Fibroblast of lung (primary cell): ENCODE measurements at regions not wholly inside any gene's neighbourhood (a gene's known extent, or its start where the extent isn't known, plus 50 kb on each side); places are given as distances from the start of the nearest gene placed in this dataset.

Experiments
- DNase-seq, 2 donors: peaks; one replicate each; pipeline versions ENCODE4 v3.0.0 to v3.0.0-alpha.2; 2010; ENCODE audit warnings: low read depth in 2 of 2
- H2AFZ ChIP-seq: 2 replicates; pipeline ENCODE4 v1.5.1; 2012; ENCODE audit warnings: low read length, control low read depth, inconsistent platforms
- H3K27ac ChIP-seq: 2 replicates; pipeline ENCODE4 v1.5.1; 2011; ENCODE audit warnings: low read length, control low read depth; ENCODE audit not compliant: insufficient read depth
- H3K27me3 ChIP-seq: 2 replicates; pipeline ENCODE4 v1.5.1; 2011; ENCODE audit warnings: mild to moderate bottlenecking, low read length; ENCODE audit not compliant: control insufficient read depth, insufficient read depth
- H3K36me3 ChIP-seq: 2 replicates; pipeline ENCODE4 v1.5.1; 2011; ENCODE audit warnings: low read length; ENCODE audit not compliant: control insufficient read depth, insufficient read depth
- H3K4me1 ChIP-seq: 2 replicates; pipeline ENCODE4 v1.5.1; 2011; ENCODE audit warnings: low read length; ENCODE audit not compliant: control insufficient read depth, insufficient read depth; ENCODE audit errors: extremely low read depth
- H3K4me2 ChIP-seq: 2 replicates; pipeline ENCODE4 v1.5.1; 2011; ENCODE audit warnings: low read length, control low read depth; ENCODE audit not compliant: insufficient read depth; ENCODE audit errors: extremely low read depth
- H3K4me3 ChIP-seq, 4 experiments: fragments of 200-600 bp in 1 of 4; sonication (generic) in 1 of 4; replicated peaks in 1 of 4; 2 replicates each; pipeline ENCODE4 v1.5.1; 2011 to 2016; ENCODE audit warnings: low read length in 4 of 4, low read depth in 3 of 4, mild to moderate bottlenecking in 3 of 4, control low read depth in 2 of 4, inconsistent platforms in 1 of 4, mixed read lengths in 1 of 4; ENCODE audit not compliant: insufficient read depth in 1 of 4; ENCODE audit errors: control extremely low read depth in 1 of 4
- H3K79me2 ChIP-seq: 2 replicates; pipeline ENCODE4 v1.5.1; 2012; ENCODE audit warnings: mild to moderate bottlenecking, low read length, inconsistent platforms; ENCODE audit not compliant: control insufficient read depth, insufficient read depth
- H3K9ac ChIP-seq: 2 replicates; pipeline ENCODE4 v1.5.1; 2011; ENCODE audit warnings: mild to moderate bottlenecking, low read length, control low read depth; ENCODE audit not compliant: insufficient read depth
- H3K9me3 ChIP-seq: 2 replicates; pipeline ENCODE4 v1.5.1; 2012; ENCODE audit warnings: low read depth, low read length; ENCODE audit not compliant: control insufficient read depth, insufficient read depth
- H4K20me1 ChIP-seq: 2 replicates; pipeline ENCODE4 v1.5.1; 2011; ENCODE audit warnings: low read length; ENCODE audit not compliant: control insufficient read depth, insufficient read depth; ENCODE audit errors: extremely low read depth
- CTCF ChIP-seq, 2 donors: IDR thresholded peaks in 1 of 2; conservative IDR thresholded peaks in 1 of 2; 1 replicate in 1 of 2; 2 replicates in 1 of 2; pipeline ENCODE4 v1.5.1; 2011 to 2012; ENCODE audit warnings: low read length in 2 of 2, control low read depth in 1 of 2, inconsistent platforms in 1 of 2, low read depth in 1 of 2, mild to moderate bottlenecking in 1 of 2
- EZH2 ChIP-seq: IDR thresholded peaks from 2 replicates; pipeline ENCODE4 v1.5.1; 2012; ENCODE audit warnings: low read length, control low read depth, mild to moderate bottlenecking; ENCODE audit errors: missing control alignments

GRCh38 chr10:131010965-131011575, 300.5 kb downstream of the TCERG1L start:
- no peak for DNase-seq
- Histone ChIP-seq H3K9me3 (no peaks in the 10 kb centered on the region), H3K27me3 (no peaks in the 10 kb centered on the region), H3K4me2 (no peak overlapping the region), H3K27ac (no peak overlapping the region), H4K20me1 (no peaks in the 10 kb centered on the region), H3K36me3 (no peaks in the 10 kb centered on the region), H3K9ac (no peak overlapping the region), H3K4me3 (no peak overlapping the region), H2AFZ (no peak overlapping the region), H3K4me1 (no peaks in the 10 kb centered on the region), H3K79me2 (no peaks in the 10 kb centered on the region)
- TF ChIP-seq EZH2 (no peak), CTCF (conservative IDR thresholded peaks at IDR 0.05 in 1 of 2, IDR thresholded peaks at IDR 0.05 in 1 of 2; ENCODE audit: low read depth in 1 of 2, low read length in 2 of 2) (no peak)

- Histone ChIP-seq H3K79me2 (no peaks in the 10 kb centered on the region), H3K36me3 (no peaks in the 10 kb centered on the region), H3K9ac (no peak overlapping the region), H4K20me1 (no peaks in the 10 kb centered on the region), H3K4me1 (no peaks in the 10 kb centered on the region), H3K27me3 (no peaks in the 10 kb centered on the region), H2AFZ (no peak overlapping the region), H3K4me3 (no peak overlapping the region), H3K9me3 (no peaks in the 10 kb centered on the region), H3K4me2 (no peak overlapping the region), H3K27ac (no peak overlapping the region)
- TF ChIP-seq CTCF (conservative IDR thresholded peaks at IDR 0.05 in 1 of 2, IDR thresholded peaks at IDR 0.05 in 1 of 2; ENCODE audit: low read depth in 1 of 2, low read length in 2 of 2) (no peak), EZH2 (no peak)
- DNase-seq, result no peak
These were observed 299.4 kb downstream of the TCERG1L start for GRCh38 chr10:131011936-131012640.

- H4K20me1 ChIP-seq, result no peaks in the 10 kb centered on the region
- no peak for TF ChIP-seq EZH2
- no peak for TF ChIP-seq CTCF (conservative IDR thresholded peaks at IDR 0.05 in 1 of 2, IDR thresholded peaks at IDR 0.05 in 1 of 2; ENCODE audit: low read depth in 1 of 2, low read length in 2 of 2)
- no peaks in the 10 kb centered on the region for H3K4me1 ChIP-seq
- no peaks in the 10 kb centered on the region for H3K79me2 ChIP-seq
- no peaks in the 10 kb centered on the region for H3K36me3 ChIP-seq
- H3K9me3 ChIP-seq, result no peaks in the 10 kb centered on the region
- no peaks in the 10 kb centered on the region for H3K27me3 ChIP-seq
- DNase-seq, result no peak
- H3K9ac ChIP-seq, result no peak overlapping the region
- no peak overlapping the region for H3K4me2 ChIP-seq
- H3K27ac ChIP-seq, result no peak overlapping the region
- H3K4me3 ChIP-seq, result no peak overlapping the region
- no peak overlapping the region for H2AFZ ChIP-seq
These were observed 298.9 kb downstream of the TCERG1L start for GRCh38 chr10:131012641-131012985.
